HepG2 (cell line): ENCODE measurements at regions not wholly inside any gene's neighbourhood (a gene's known extent, or its start where the extent isn't known, plus 50 kb on each side); places are given as distances from the start of the nearest gene placed in this dataset.

Source experiments
- ATAC-seq: fragments of 200-7000 bp; cut with Tn5 transposase; 3 replicates; pipeline ENCODE4 v1.9.1; 2020; ENCODE audit warnings: mild to moderate bottlenecking, moderate library complexity
- BruUV-seq: library from RNA; stranded (reverse); fragments of 400-500 nt; replicated peaks from 2 replicates; lab custom pipeline; 2021; lab: Mats Ljungman, UMichigan
- CTCF ChIA-PET: fragments of 300-600 bp; formaldehyde crosslinking; extraction: SDS; loops from one replicate; lab custom pipeline; 2021; ENCODE audit warnings: low total read pairs, inconsistent platforms, low intra/inter-chr PET ratio; lab: Yijun Ruan, JAX
- POLR2A ChIA-PET: fragments of 350-600 bp; sonication (Branson Sonifier 250); formaldehyde crosslinking; loops from one replicate; lab custom pipeline; 2020; ENCODE audit warnings: antibody characterized with exemption, inconsistent platforms; lab: Yijun Ruan, JAX
- DNase-seq: peaks from one replicate; pipeline ENCODE4 v3.0.0-alpha.2; 2015; ENCODE audit warnings: low spot score
- FAIRE-seq: peaks from 3 replicates; lab custom pipeline; 2011; peaks lifted over from hg19 to GRCh38; lab: Jason Lieb, UNC
- H2AFZ ChIP-seq: one replicate; pipeline ENCODE4 v1.6.1; 2011; ENCODE audit warnings: low read length, inconsistent platforms
- H3K27ac ChIP-seq: fragments of 300-600 bp; 3 replicates; pipeline ENCODE4 v1.8.0; 2011; ENCODE audit warnings: mixed run types, mild to moderate bottlenecking, mixed read lengths, low read length, inconsistent platforms; ENCODE audit not compliant: insufficient read depth; ENCODE audit errors: extremely low read length
- H3K27me3 ChIP-seq, 2 experiments: fragments of 200-600 bp in 1 of 2; 2 replicates in 1 of 2; 3 replicates in 1 of 2; pipeline versions ENCODE4 v1.6.0 to v1.8.0; 2011; ENCODE audit warnings: low read length in 2 of 2, mild to moderate bottlenecking in 2 of 2, moderate library complexity in 2 of 2, inconsistent platforms in 1 of 2; ENCODE audit not compliant: insufficient read depth in 2 of 2, control insufficient read depth in 1 of 2
- H3K36me3 ChIP-seq, 2 experiments: fragments of 200-600 bp in 1 of 2; replicated peaks in 1 of 2; 2 replicates in 1 of 2; 3 replicates in 1 of 2; pipeline versions ENCODE4 v1.5.1 to v1.8.0; 2011; ENCODE audit warnings: low read length in 2 of 2, inconsistent platforms in 1 of 2; ENCODE audit not compliant: insufficient read depth in 2 of 2, control insufficient read depth in 1 of 2
- H3K4me1 ChIP-seq: 2 replicates; pipeline ENCODE4 v1.5.1; 2012; ENCODE audit warnings: low read length, inconsistent platforms; ENCODE audit not compliant: insufficient read depth
- H3K4me2 ChIP-seq: 2 replicates; pipeline ENCODE4 v1.6.0; 2011; ENCODE audit warnings: low read depth, low read length, inconsistent platforms
- H3K4me3 ChIP-seq, 3 experiments: fragments of 200-600 bp in 1 of 3; sonication (generic), shearing (Covaris generic) in 1 of 3; replicated peaks in 1 of 3; 2 replicates each; pipeline ENCODE4 v1.5.1; 2011 to 2016; ENCODE audit warnings: low read length in 3 of 3, inconsistent platforms in 2 of 3, low read depth in 2 of 3, mild to moderate bottlenecking in 2 of 3, control low read depth in 1 of 3, mixed read lengths in 1 of 3; ENCODE audit not compliant: insufficient read depth in 1 of 3
- H3K79me2 ChIP-seq: one replicate; pipeline ENCODE4 v1.6.1; 2011; ENCODE audit warnings: low read length, inconsistent platforms; ENCODE audit not compliant: insufficient read depth
- H3K9ac ChIP-seq: 2 replicates; pipeline ENCODE4 v1.6.0; 2011; ENCODE audit warnings: mild to moderate bottlenecking, low read depth, low read length, inconsistent platforms; ENCODE audit not compliant: insufficient read depth
- H3K9me3 ChIP-seq: 2 replicates; pipeline ENCODE4 v1.5.1; 2012; ENCODE audit warnings: mild to moderate bottlenecking, low read length
- H4K20me1 ChIP-seq: 2 replicates; pipeline ENCODE4 v1.6.0; 2011; ENCODE audit warnings: inconsistent platforms, mild to moderate bottlenecking, low read length, moderate library complexity; ENCODE audit not compliant: insufficient read depth
- AHR ChIP-seq: IDR thresholded peaks from 2 replicates; pipeline ENCODE4 v1.6.1; 2018; ENCODE audit warnings: missing genetic modification reagents, missing compliant biosample characterization
- CCAR2 ChIP-seq: fragments of 200-400 bp; formaldehyde crosslinking; optimal IDR thresholded peaks from 2 replicates; pipeline ENCODE3; 2018; ENCODE audit warnings: low read depth, mild to moderate bottlenecking, low read length, moderate library complexity
- ELF1 ChIP-seq: sonication (generic); formaldehyde crosslinking; IDR thresholded peaks from 2 replicates; pipeline ENCODE4 v1.4.0; 2020; ENCODE audit warnings: missing genetic modification reagents
- HIVEP1 ChIP-seq: sonication (generic); formaldehyde crosslinking; IDR thresholded peaks from 2 replicates; pipeline ENCODE4 v1.4.0; 2020; ENCODE audit warnings: mild to moderate bottlenecking, missing genetic modification reagents
- KDM5A ChIP-seq: fragments of 200-600 bp; sonication (generic); IDR thresholded peaks from 2 replicates; pipeline ENCODE4 v1.7.0; 2018; ENCODE audit warnings: antibody characterized with exemption, mild to moderate bottlenecking, low read length, borderline replicate concordance
- KLF16 ChIP-seq, 2 experiments: sonication (generic) in 1 of 2; formaldehyde crosslinking in 1 of 2; IDR thresholded peaks; 2 replicates each; pipeline versions ENCODE4 v1.6.1 to v1.8.0; 2016 to 2023; ENCODE audit warnings: missing genetic modification reagents in 2 of 2, missing compliant biosample characterization in 1 of 2
- MEIS2 ChIP-seq: sonication (generic); formaldehyde crosslinking; IDR thresholded peaks from 2 replicates; pipeline ENCODE4 v1.9.0; 2021; ENCODE audit warnings: mild to moderate bottlenecking, missing genetic modification reagents
- MLLT10 ChIP-seq: sonication (generic); formaldehyde crosslinking; IDR thresholded peaks from 2 replicates; pipeline ENCODE4 v1.4.0; 2020; ENCODE audit warnings: missing genetic modification reagents
- NFATC3 ChIP-seq: sonication (generic); formaldehyde crosslinking; IDR thresholded peaks from 2 replicates; pipeline ENCODE4 v1.5.1; 2020; ENCODE audit warnings: mild to moderate bottlenecking, missing genetic modification reagents
- SAP130 ChIP-seq: IDR thresholded peaks from 2 replicates; pipeline ENCODE4 v1.6.1; 2016; ENCODE audit warnings: low read depth
- SMARCC2 ChIP-seq: fragments of 450-650 bp; IDR thresholded peaks from 2 replicates; pipeline ENCODE4 v1.6.1; 2017; ENCODE audit warnings: antibody characterized with exemption, mild to moderate bottlenecking
- TAF1 ChIP-seq: sonication (generic); formaldehyde crosslinking; IDR thresholded peaks from 2 replicates; pipeline ENCODE4 v1.4.0; 2020; ENCODE audit warnings: missing genetic modification reagents
- TEAD3 ChIP-seq: optimal IDR thresholded peaks from 2 replicates; pipeline ENCODE3; 2016; ENCODE audit warnings: borderline replicate concordance
- THAP7 ChIP-seq: sonication (generic); formaldehyde crosslinking; IDR thresholded peaks from 2 replicates; pipeline ENCODE4 v1.8.1; 2023; ENCODE audit warnings: mild to moderate bottlenecking, missing genetic modification reagents
- ZBTB33 ChIP-seq: sonication (generic); formaldehyde crosslinking; IDR thresholded peaks from 2 replicates; pipeline ENCODE4 v1.4.0; 2020; ENCODE audit warnings: missing genetic modification reagents
- ZGPAT ChIP-seq: IDR thresholded peaks from 2 replicates; pipeline ENCODE4 v1.6.1; 2016; ENCODE audit warnings: mild to moderate bottlenecking
- ZMYM3 ChIP-seq: sonication (generic); formaldehyde crosslinking; IDR thresholded peaks from 2 replicates; pipeline ENCODE4 v1.5.1; 2020; ENCODE audit warnings: mild to moderate bottlenecking, missing genetic modification reagents
- ZNF143 ChIP-seq: sonication (generic); formaldehyde crosslinking; IDR thresholded peaks from 2 replicates; pipeline ENCODE4 v1.4.0; 2020; ENCODE audit warnings: missing genetic modification reagents
- ZNF234 ChIP-seq: sonication (generic); formaldehyde crosslinking; conservative IDR thresholded peaks from 2 replicates; pipeline ENCODE4 v1.5.1; 2020; ENCODE audit warnings: mild to moderate bottlenecking, missing genetic modification reagents
- ZNF496 ChIP-seq: sonication (generic); formaldehyde crosslinking; IDR thresholded peaks from 2 replicates; pipeline ENCODE4 v1.8.1; 2023; ENCODE audit warnings: mild to moderate bottlenecking, moderate library complexity, missing genetic modification reagents; ENCODE audit not compliant: insufficient replicate concordance
- ZNF549 ChIP-seq: sonication (generic); formaldehyde crosslinking; IDR thresholded peaks from 2 replicates; pipeline ENCODE4 v1.5.0; 2020; ENCODE audit warnings: missing genetic modification reagents
- ZNF83 ChIP-seq: sonication (generic); formaldehyde crosslinking; IDR thresholded peaks from 2 replicates; pipeline ENCODE4 v1.4.0; 2020; ENCODE audit warnings: missing genetic modification reagents, mild to moderate bottlenecking, borderline replicate concordance
- ZNF878 ChIP-seq: sonication (generic); formaldehyde crosslinking; IDR thresholded peaks from 2 replicates; pipeline ENCODE4 v1.8.1; 2023; ENCODE audit warnings: mild to moderate bottlenecking, missing genetic modification reagents, moderate library complexity
- WGBS: methylation state at CpG from one replicate; pipeline ENCODE4 v1.1.6; 2017; ENCODE audit warnings: low lambda C conversion rate; 5-methylcytosine and 5-hydroxymethylcytosine counted together
- in situ Hi-C: cut with HindIII; loops from 2 replicates; pipeline ENCODE4 v1.10.0; 2017; ENCODE audit warnings: low pct_unique_long_range_greater_than_20kb; ENCODE audit not compliant: extremely low pct_ligation_motif_present
- intact Hi-C: fragments of 100-400 bp; cut with micrococcal nuclease; formaldehyde crosslinking; loops from one replicate; pipeline ENCODE4 v1.10.0; 2022; ENCODE audit not compliant: unreplicated experiment

GRCh38 chr18:61606759-61607158 is 273.5 kb downstream of the CDH20 start:
- no peak overlapping the region for H3K27ac ChIP-seq

GRCh38 chr18:61606068-61606660 is 272.9 kb downstream of the CDH20 start:
- Histone ChIP-seq H2AFZ (no peak overlapping the region), H3K9ac (no peak overlapping the region)
- ATAC-seq: no peak
- no peak for TF ChIP-seq NFATC3
- no peak for TF ChIP-seq MEIS2 (CRISPR knock-in tag)
- TF ChIP-seq MLLT10: no peak
- no peak for TF ChIP-seq ZNF234 (CRISPR knock-in tag)
- no peak for TF ChIP-seq ZBTB33 (CRISPR knock-in tag)
- TF ChIP-seq ZNF878 (CRISPR knock-in tag): no peak
- TF ChIP-seq ZGPAT: no peak

More at GRCh38 chr18:61606759-61607158, 273.5 kb downstream of the CDH20 start:
- ATAC-seq: no peak
- no peak for DNase-seq
- POLR2A ChIA-PET: no interaction called here
- no peak overlapping the region for H3K4me3 ChIP-seq
- H3K4me2 ChIP-seq: no peak overlapping the region
- no peak overlapping the region for H3K9ac ChIP-seq
- TF ChIP-seq TAF1: no peak
- no peak for TF ChIP-seq SMARCC2
- no peak for TF ChIP-seq ELF1
- no peak for TF ChIP-seq CCAR2
- no peak for TF ChIP-seq AHR (CRISPR knock-in tag)
- TF ChIP-seq KDM5A: no peak
- no peak for TF ChIP-seq KLF16 (CRISPR knock-in tag; IDR thresholded peaks at IDR 0.05)
- TF ChIP-seq TEAD3 (CRISPR knock-in tag): no peak
- no peak for TF ChIP-seq ZNF143 (CRISPR knock-in tag)
- TF ChIP-seq SAP130 (CRISPR knock-in tag): no peak
- TF ChIP-seq HIVEP1 (CRISPR knock-in tag): no peak
- no peak for TF ChIP-seq THAP7 (CRISPR knock-in tag)
- TF ChIP-seq ZNF83 (CRISPR knock-in tag): no peak
- TF ChIP-seq ZNF496 (CRISPR knock-in tag): no peak
- no peak for TF ChIP-seq ZNF549 (CRISPR knock-in tag)
- TF ChIP-seq ZMYM3 (CRISPR knock-in tag): no peak
- 58% methylated on average over 5 of the region's 5 CpGs for WGBS
- intact Hi-C loops (no loop called here), in situ Hi-C loops (no loop called here)
- H3K4me1 ChIP-seq: no peaks in the 10 kb centered on the region
- H3K27me3 ChIP-seq: no peaks in the 10 kb centered on the region
- CTCF ChIA-PET: no interaction called here
- H2AFZ ChIP-seq: no peak overlapping the region
- H4K20me1 ChIP-seq: no peaks in the 10 kb centered on the region
- no peaks in the 10 kb centered on the region for H3K9me3 ChIP-seq
- no peaks in the 10 kb centered on the region for H3K36me3 ChIP-seq
- BruUV-seq: no TSS peak
- FAIRE-seq: no peak
- no peaks in the 10 kb centered on the region for H3K79me2 ChIP-seq

More at GRCh38 chr18:61606068-61606660, 272.9 kb downstream of the CDH20 start:
- Histone ChIP-seq H3K36me3 (no peaks in the 10 kb centered on the region), H3K27ac (no peak overlapping the region), H3K27me3 (no peaks in the 10 kb centered on the region), H3K4me3 (no peak overlapping the region), H4K20me1 (no peaks in the 10 kb centered on the region), H3K79me2 (no peaks in the 10 kb centered on the region), H3K4me2 (no peak overlapping the region), H3K4me1 (no peaks in the 10 kb centered on the region), H3K9me3 (no peaks in the 10 kb centered on the region)
- ChIA-PET CTCF (no interaction called here), POLR2A (no interaction called here)
- 57% methylated on average over 17 of the region's 17 CpGs for WGBS
- in situ Hi-C loops (no loop called here), intact Hi-C loops (no loop called here)
- no peak for DNase-seq
- BruUV-seq: no TSS peak
- no peak for FAIRE-seq
